Coronary artery (tissue), 2 donors: ENCODE measurements at regions not wholly inside any gene's neighbourhood (a gene's known extent, or its start where the extent isn't known, plus 50 kb on each side); places are given as distances from the start of the nearest gene placed in this dataset.

Source experiments
- DNase-seq: peaks from one replicate; pipeline ENCODE4 v3.0.0-alpha.2; 2017; ENCODE audit warnings: low spot score
- H3K27ac ChIP-seq, 2 donors: fragments of 200-600 bp; sonication (generic); one replicate each; pipeline ENCODE4 v1.5.1; 2016 to 2019
- H3K4me3 ChIP-seq: fragments of 200-600 bp; sonication (generic); 2 replicates; pipeline ENCODE4 v1.5.1; 2016; ENCODE audit warnings: mild to moderate bottlenecking, moderate library complexity
- TF ChIP-seq, protein P1 (sequence below): fragments of 200-600 bp; sonication (generic); IDR thresholded peaks from one replicate; pipeline ENCODE4 v1.5.1; 2019; ENCODE audit warnings: antibody characterized with exemption

DNA sequence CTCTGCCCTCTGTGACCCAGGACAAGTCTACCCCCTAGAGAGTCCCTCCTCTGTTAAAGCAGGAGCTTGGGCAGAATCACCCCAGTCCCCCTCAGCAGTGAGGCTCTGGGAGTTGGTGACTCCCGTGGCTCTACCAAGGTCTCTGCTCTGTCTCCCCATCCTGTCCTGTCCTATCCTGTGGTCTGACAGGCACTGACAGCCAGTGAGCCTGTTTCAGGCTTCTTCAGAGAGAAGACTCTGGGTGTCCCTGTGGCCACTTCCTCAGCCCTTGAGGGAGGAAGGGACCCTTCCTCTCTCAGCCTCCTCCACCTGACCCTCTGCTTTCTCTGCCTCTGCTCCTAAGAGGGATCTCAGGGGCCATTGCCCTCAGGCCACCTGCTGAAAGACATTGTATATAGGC, 148.7 kb downstream of the FCRL5 start:
- no peak overlapping the region for H3K4me3 ChIP-seq
- TF ChIP-seq, protein P1, sequence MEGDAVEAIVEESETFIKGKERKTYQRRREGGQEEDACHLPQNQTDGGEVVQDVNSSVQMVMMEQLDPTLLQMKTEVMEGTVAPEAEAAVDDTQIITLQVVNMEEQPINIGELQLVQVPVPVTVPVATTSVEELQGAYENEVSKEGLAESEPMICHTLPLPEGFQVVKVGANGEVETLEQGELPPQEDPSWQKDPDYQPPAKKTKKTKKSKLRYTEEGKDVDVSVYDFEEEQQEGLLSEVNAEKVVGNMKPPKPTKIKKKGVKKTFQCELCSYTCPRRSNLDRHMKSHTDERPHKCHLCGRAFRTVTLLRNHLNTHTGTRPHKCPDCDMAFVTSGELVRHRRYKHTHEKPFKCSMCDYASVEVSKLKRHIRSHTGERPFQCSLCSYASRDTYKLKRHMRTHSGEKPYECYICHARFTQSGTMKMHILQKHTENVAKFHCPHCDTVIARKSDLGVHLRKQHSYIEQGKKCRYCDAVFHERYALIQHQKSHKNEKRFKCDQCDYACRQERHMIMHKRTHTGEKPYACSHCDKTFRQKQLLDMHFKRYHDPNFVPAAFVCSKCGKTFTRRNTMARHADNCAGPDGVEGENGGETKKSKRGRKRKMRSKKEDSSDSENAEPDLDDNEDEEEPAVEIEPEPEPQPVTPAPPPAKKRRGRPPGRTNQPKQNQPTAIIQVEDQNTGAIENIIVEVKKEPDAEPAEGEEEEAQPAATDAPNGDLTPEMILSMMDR: no peak
- no peak overlapping the region for H3K27ac ChIP-seq
- no peak for DNase-seq

DNA sequence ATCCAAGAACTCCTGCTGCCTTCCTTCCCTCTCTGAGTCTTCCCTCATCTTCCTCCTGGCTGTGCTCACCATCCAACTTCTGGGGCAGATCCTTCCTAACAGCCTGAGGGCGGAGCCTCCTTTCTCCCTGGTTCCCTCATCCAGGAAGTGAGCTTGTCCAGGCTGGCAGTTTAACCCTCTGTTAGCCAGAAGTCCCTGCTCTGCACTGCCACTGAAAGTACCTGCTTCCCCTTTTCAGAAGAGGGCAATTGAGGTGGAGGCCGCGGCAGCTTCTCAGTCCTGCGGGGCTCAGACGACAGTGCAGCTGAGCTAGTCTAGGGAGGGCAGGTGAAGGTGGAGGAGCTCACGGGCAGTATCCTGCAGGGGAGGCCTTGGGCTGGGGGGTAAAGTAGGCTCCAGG, 149.1 kb downstream of the FCRL5 start:
- H3K27ac ChIP-seq: no peak overlapping the region
- H3K4me3 ChIP-seq: no peak overlapping the region
- TF ChIP-seq, protein P1: no peak
- DNase-seq: no peak

DNA sequence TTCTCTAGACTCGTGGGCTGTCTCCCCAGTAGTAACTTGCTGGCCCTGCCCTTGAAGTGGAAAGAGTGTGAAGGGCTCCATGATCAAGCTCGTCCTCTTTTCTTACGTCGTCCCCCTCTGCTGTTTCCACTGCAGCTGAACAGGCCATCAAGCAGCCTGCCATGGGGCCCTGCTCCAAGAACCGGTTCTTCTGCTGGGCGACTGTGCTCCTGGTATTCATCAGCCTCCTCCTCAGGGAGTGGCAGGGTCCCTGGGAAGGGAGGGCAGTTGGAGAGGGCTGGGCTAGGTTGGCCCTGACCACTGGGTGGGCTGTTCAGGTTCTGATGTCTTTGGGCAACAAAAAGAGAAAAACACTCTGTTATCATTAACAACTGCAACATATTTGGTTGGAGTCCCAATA, 151.5 kb downstream of the FCRL5 start:
- no peak overlapping the region for H3K27ac ChIP-seq
- no peak overlapping the region for H3K4me3 ChIP-seq
- DNase-seq: no peak
- TF ChIP-seq, protein P1: no peak

DNA sequence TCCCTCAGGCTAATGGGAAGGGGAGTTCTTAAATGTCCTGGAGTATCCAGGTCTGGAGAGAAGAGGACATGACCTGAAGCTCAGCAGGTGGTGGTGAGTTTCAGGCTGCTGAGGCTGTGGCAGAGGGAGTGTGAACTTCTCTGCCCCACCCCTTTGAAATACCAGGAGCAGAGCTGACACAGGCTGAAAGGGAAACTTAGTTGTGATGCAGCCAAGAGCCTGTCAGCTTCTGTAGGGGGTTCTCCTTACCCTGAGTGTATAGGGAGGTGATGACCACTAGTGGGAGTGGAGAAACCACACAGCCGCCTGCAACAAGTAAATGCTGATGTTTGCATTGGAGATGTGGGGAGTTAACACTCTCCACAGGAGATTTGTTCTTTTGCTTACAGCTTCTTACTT, 152.3 kb downstream of the FCRL5 start:
- DNase-seq: no peak
- no peak overlapping the region for H3K4me3 ChIP-seq
- H3K27ac ChIP-seq: no peak overlapping the region
- TF ChIP-seq, protein P1: no peak

DNA sequence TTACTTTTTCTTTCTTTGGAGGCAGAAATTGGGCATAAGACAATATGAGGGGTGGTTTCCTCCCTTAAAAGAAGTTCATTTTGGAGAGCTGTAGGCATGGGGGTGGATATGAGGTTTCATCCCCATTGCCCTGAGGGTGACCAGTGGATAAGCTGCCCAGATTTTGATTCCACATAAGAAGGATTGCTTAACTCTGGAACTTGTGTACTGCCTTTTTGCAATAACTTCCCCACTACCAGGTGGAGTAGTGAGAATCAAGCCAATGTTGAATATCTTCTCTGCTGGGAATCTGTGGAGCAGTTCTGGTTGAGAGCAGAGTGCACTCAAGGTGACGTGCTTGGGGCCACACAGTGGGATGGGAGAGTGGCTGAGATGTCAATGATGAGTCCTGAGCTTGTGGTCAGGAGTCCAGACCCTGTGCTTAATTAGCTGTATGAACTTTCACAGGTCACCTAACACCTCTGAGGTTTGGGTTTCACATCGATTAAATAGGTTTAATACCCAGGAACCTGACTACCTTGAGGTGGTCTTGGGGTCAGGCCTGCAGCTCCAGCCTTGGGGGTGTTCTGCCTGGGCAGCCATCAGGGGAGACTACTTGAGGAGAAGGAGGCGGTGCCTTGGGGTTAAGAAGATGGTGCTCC, 152.9 kb downstream of the FCRL5 start:
- no peak overlapping the region for H3K27ac ChIP-seq
- TF ChIP-seq, protein P1: no peak
- DNase-seq: no peak
- no peak overlapping the region for H3K4me3 ChIP-seq

DNA sequence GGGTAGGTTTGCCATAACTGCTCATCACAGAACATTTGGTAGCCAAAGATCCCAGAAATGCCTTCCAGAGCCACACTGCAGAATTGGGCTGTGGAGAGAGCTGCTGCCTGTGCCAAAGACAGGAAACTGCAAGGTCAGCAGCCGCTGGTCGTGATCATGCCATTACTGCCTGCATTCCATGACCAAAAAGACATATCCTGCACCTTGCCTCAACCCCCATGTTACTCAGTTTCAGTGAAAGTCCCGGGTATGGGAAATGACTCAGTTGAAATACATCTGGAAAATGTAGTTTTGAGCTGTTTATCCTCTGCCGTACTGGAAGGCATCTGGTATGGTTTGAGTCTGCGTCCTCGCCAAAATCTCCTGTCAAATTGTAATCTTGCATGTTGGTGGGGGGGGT, 161.7 kb downstream of the FCRL5 start:
- no peak overlapping the region for H3K4me3 ChIP-seq
- no peak for DNase-seq
- TF ChIP-seq, protein P1: no peak
- no peak overlapping the region for H3K27ac ChIP-seq

DNA sequence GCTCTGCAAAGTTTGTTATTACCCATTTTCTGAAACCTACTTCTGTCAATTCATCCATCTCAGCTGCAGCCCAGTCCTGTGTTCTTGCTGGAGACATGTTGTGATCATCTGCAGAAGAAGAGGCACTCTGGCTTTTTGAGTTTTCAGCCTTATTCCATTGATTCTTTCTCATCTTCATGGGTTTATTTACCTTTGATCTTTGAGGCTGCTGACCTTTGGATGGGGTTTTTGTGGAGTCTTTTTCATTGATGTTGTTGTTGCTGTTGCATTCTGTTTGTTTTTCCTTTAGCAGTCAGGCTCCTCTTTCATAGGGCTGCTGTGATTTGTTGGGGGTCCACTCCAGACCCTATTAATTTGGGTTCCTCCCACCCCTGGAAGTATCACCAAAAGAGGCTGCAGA, 164.3 kb downstream of the FCRL5 start:
- Histone ChIP-seq H3K27ac (no peak overlapping the region), H3K4me3 (no peak overlapping the region)
- DNase-seq: no peak
- TF ChIP-seq, protein P1: no peak
